ENCODE measurements at regions not wholly inside any gene's neighbourhood (a gene's known extent, or its start where the extent isn't known, plus 50 kb on each side); places are given as distances from the start of the nearest gene placed in this dataset.

DNA sequence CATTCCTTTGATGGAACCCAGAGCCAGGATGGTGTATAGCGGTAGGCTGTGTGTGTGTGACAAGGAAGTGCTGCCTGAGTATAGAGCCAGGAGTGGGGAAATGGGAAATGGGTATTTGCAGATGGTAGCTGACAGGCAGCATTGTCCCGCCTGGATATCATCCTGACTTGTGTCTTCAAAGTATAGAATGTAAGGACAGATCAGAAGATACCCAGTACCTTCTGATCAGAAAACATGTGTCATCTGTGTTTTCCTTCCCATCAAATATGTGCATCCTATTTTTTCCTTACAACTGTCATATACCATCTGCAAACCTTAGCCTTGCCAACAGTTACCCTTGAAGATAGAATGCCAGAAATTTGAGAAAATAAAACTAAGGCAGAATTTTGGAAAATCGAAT lies 146.2 kb upstream of the CBLB start:
- Histone ChIP-seq H3K4me1 (no peaks in the 10 kb centered on the region), H3K27ac (no peak overlapping the region), H3K4me3 (no peak overlapping the region), H3K27me3 (no peaks in the 10 kb centered on the region), H3K9me3 (no peaks in the 10 kb centered on the region), H3K36me3 (replicated peaks in 1 of 2; ENCODE audit: insufficient read depth in 1 of 2, low read depth in 2 of 2) (no peaks in the 10 kb centered on the region)
- no peak for TF ChIP-seq POLR2A (IDR thresholded peaks at IDR 0.05)
- TF ChIP-seq, protein P1, sequence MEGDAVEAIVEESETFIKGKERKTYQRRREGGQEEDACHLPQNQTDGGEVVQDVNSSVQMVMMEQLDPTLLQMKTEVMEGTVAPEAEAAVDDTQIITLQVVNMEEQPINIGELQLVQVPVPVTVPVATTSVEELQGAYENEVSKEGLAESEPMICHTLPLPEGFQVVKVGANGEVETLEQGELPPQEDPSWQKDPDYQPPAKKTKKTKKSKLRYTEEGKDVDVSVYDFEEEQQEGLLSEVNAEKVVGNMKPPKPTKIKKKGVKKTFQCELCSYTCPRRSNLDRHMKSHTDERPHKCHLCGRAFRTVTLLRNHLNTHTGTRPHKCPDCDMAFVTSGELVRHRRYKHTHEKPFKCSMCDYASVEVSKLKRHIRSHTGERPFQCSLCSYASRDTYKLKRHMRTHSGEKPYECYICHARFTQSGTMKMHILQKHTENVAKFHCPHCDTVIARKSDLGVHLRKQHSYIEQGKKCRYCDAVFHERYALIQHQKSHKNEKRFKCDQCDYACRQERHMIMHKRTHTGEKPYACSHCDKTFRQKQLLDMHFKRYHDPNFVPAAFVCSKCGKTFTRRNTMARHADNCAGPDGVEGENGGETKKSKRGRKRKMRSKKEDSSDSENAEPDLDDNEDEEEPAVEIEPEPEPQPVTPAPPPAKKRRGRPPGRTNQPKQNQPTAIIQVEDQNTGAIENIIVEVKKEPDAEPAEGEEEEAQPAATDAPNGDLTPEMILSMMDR (IDR thresholded peaks at IDR 0.05), result no peak
- intact Hi-C loops (cut with DNase I), result no loop called here
- WGBS, 2 donors, result 77 to 80% methylated on average over 3 of the region's 3 CpGs
- DNase-seq, result no peak
- no peak for ATAC-seq

DNA sequence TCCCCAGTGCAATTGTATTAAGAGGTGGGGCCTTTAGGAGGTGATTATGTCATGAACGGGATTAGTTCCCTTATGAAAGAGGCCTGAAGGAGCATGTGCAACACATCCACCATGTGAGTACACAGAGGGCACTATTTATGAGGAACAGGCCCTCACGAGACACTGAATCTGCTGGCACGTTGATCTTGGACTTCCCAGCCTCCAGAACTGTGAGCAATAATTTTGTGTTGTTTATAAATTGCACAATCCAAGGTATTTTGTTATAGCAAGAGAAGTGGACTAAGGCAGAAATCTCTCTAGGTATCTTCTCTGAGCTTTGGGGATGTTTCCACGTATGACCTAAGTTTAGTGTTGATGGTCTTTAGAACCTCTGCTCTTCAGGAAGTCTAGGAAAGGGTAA lies 149.3 kb upstream of the CBLB start:
- H3K36me3 ChIP-seq (replicated peaks in 1 of 2; ENCODE audit: insufficient read depth in 1 of 2, low read depth in 2 of 2), result no peaks in the 10 kb centered on the region
- H3K27me3 ChIP-seq, result no peaks in the 10 kb centered on the region
- H3K4me3 ChIP-seq, result no peak overlapping the region
- TF ChIP-seq, protein P1 (IDR thresholded peaks at IDR 0.05), result no peak
- no peak for TF ChIP-seq POLR2A (IDR thresholded peaks at IDR 0.05)
- ATAC-seq, result no peak
- intact Hi-C loops (cut with DNase I), result no loop called here
- no peak overlapping the region for H3K27ac ChIP-seq
- no peak for DNase-seq
- no peaks in the 10 kb centered on the region for H3K4me1 ChIP-seq
- WGBS, 2 donors, result 66 to 68% methylated on average over 4 of the region's 4 CpGs
- no peaks in the 10 kb centered on the region for H3K9me3 ChIP-seq

DNA sequence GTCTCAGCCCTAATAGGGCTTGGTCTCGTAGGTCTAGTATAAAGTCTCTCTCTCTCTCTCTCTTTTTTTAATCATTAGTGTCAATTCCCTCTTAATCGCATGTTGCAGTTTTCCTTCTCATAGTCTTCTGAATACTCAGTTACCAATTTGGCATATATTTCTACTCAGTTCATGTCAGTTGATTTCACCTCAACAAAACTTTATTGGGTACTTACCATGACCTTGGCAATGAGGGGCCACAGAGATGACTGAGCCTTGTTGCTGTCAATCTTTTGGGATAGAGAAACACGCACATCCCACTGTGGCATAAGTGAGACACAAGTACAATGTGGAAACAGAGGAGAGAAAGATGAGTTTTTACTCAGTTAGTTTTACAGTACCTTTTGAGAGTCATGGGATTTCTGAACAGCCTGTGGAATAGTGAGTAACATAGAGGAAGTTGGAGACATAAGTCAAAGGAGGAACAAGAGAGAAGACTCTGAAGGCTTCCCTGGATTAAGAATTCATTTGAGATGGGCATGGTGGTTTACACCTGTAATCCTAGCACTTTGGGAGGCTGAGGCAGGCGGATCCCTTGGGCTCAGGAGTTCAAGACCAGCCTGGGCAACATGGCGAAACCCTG lies 150.2 kb upstream of the CBLB start:
- TF ChIP-seq POLR2A (IDR thresholded peaks at IDR 0.05), result no peak
- TF ChIP-seq, protein P1 (IDR thresholded peaks at IDR 0.05), result no peak
- no peaks in the 10 kb centered on the region for H3K9me3 ChIP-seq
- DNase-seq, result no peak
- H3K27ac ChIP-seq, result no peak overlapping the region
- H3K27me3 ChIP-seq, result no peaks in the 10 kb centered on the region
- WGBS, 2 donors, result 82 to 86% methylated on average over 5 of the region's 5 CpGs
- H3K4me1 ChIP-seq, result no peaks in the 10 kb centered on the region
- intact Hi-C loops (cut with DNase I), result no loop called here
- no peaks in the 10 kb centered on the region for H3K36me3 ChIP-seq (replicated peaks in 1 of 2; ENCODE audit: insufficient read depth in 1 of 2, low read depth in 2 of 2)
- no peak overlapping the region for H3K4me3 ChIP-seq
- ATAC-seq, result no peak

DNA sequence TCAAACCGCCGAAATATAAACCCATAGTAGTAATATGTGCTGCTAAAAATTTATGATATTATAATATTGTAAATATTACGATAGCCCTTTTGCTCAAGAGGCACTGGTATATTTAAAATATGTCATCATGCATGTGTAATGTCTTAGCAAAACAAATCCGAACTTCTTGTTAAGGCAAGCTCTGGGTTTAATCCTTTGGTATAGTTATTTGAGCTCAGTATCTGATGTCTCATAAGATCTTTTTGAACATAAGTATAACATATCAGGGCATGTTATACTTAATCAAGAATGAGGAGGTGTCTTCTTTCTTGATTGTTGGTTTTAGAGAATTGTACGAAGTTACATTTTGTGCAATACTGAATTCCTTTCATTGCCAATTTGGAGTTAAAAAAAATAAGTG lies 154.1 kb upstream of the CBLB start:
- TF ChIP-seq, protein P1 (IDR thresholded peaks at IDR 0.05), result no peak
- no peak for TF ChIP-seq POLR2A (IDR thresholded peaks at IDR 0.05)
- Histone ChIP-seq H3K36me3 (replicated peaks in 1 of 2; ENCODE audit: insufficient read depth in 1 of 2, low read depth in 2 of 2) (no peaks in the 10 kb centered on the region), H3K27ac (no peak overlapping the region), H3K4me1 (peaks cover 5% of the 10 kb centered on the region), H3K4me3 (no peak overlapping the region), H3K9me3 (no peaks in the 10 kb centered on the region), H3K27me3 (no peaks in the 10 kb centered on the region)
- ATAC-seq (no peak), DNase-seq (no peak)
- 84 to 87% methylated on average over 5 of the region's 5 CpGs for WGBS, 2 donors
- intact Hi-C loops (cut with DNase I), result no loop called here

DNA sequence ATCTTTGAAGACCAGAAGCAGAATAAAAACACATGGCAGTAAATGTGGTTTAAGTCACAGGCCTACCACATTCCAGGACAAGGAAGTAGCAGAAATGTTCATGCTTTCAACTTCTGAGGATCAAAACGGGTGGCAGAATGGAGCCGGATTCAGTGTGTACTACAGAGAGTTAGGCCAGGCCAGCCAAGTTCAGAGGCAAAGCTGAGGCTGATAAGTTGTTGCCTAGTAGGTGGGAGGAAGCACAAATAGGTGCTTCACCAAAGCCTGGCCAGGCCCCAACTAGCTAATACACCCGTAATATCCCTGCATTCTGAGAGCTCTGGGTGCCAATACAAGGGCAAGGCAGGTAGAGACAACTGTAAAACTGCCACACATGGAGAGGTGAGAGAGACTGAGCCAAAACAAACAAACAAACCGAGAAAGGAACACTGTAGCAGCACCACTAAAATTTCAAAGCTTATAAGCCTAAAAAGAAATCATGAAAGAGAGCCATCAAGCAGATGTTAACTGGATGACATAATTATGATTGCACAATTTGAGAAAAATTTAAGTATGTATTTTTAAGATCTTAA lies 156.4 kb upstream of the CBLB start:
- no peaks in the 10 kb centered on the region for H3K9me3 ChIP-seq
- no peak overlapping the region for H3K4me3 ChIP-seq
- WGBS, 2 donors, result 21% methylated on average over 4 of the region's 4 CpGs
- H3K27ac ChIP-seq, result peak overlapping the region in 1 of 4 donors; percentile 61
- TF ChIP-seq, protein P1 (IDR thresholded peaks at IDR 0.05), result no peak
- no peak for TF ChIP-seq POLR2A (IDR thresholded peaks at IDR 0.05)
- intact Hi-C loops (cut with DNase I), result no loop called here
- peak; percentile 50 for ATAC-seq
- no peaks in the 10 kb centered on the region for H3K36me3 ChIP-seq (replicated peaks in 1 of 2; ENCODE audit: insufficient read depth in 1 of 2, low read depth in 2 of 2)
- DNase-seq, result peak; percentile 10 to 49 (median 23)
- no peaks in the 10 kb centered on the region for H3K27me3 ChIP-seq
- peaks cover 5% of the 10 kb centered on the region for H3K4me1 ChIP-seq

Measured in body of pancreas (tissue), 4 donors.